ENCODE measurements at regions not wholly inside any gene's neighbourhood (a gene's known extent, or its start where the extent isn't known, plus 50 kb on each side); places are given as distances from the start of the nearest gene placed in this dataset.
A peak's percentile ranks its signal among the peaks of the same experiment; 100 is the strongest.

DNA sequence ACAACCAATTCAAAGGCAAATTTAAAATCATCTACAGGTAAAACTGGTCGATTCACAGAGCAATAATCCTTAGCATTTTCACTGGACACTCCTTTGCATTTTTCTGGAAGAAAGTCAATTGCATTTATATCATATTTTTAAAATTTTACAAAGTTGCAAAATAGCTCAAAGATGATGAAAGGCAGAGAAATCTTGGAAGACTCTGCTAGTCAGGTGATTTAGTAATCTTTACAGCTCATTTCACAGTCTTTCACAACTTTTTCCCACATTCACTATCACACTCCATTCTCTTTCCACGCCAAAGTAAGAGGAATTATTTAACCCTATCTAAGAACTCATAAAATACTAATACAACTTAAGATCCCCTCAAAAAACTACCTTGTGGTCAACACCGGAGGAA is 1063.8 kb downstream of the EFNB2 start:
- H3K27me3 ChIP-seq (ENCODE audit: control insufficient read depth, insufficient read depth, low read length), result no peaks in the 10 kb centered on the region
- TF ChIP-seq, protein P1, sequence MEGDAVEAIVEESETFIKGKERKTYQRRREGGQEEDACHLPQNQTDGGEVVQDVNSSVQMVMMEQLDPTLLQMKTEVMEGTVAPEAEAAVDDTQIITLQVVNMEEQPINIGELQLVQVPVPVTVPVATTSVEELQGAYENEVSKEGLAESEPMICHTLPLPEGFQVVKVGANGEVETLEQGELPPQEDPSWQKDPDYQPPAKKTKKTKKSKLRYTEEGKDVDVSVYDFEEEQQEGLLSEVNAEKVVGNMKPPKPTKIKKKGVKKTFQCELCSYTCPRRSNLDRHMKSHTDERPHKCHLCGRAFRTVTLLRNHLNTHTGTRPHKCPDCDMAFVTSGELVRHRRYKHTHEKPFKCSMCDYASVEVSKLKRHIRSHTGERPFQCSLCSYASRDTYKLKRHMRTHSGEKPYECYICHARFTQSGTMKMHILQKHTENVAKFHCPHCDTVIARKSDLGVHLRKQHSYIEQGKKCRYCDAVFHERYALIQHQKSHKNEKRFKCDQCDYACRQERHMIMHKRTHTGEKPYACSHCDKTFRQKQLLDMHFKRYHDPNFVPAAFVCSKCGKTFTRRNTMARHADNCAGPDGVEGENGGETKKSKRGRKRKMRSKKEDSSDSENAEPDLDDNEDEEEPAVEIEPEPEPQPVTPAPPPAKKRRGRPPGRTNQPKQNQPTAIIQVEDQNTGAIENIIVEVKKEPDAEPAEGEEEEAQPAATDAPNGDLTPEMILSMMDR (IDR thresholded peaks at IDR 0.05; ENCODE audit: insufficient read depth, low read length, severe bottlenecking), result no peak
- no peak overlapping the region for H3K4me3 ChIP-seq (ENCODE audit: low read depth, low read length)
- DNase-seq (ENCODE audit: low read depth) (no peak), FAIRE-seq (no peak)
- H3K36me3 ChIP-seq (ENCODE audit: control insufficient read depth, insufficient read depth, low read length), result no peaks in the 10 kb centered on the region

DNA sequence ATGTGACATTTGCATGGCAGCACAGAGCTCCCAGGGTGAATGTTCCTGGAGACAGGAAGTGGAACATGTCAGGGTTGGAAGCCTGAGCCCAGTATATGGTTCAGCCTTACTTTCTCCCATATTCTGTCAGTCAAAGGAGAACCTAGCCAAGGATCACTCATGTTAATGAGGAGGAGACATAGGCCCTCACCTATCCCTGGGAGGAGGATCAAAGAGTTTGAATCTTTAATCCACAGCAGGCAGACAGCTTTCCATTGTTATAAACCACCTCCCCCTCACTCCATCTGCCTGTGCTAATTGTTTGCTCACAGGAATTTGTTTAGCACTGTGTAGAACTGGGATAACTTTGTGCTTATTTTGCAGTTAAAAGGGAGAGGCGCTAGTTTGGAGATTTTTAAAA is 1069.1 kb downstream of the EFNB2 start:
- Histone ChIP-seq H3K27me3 (ENCODE audit: control insufficient read depth, insufficient read depth, low read length) (no peaks in the 10 kb centered on the region), H3K4me3 (ENCODE audit: low read depth, low read length) (no peak overlapping the region), H3K36me3 (ENCODE audit: control insufficient read depth, insufficient read depth, low read length) (no peaks in the 10 kb centered on the region)
- TF ChIP-seq, protein P1 (IDR thresholded peaks at IDR 0.05; ENCODE audit: insufficient read depth, low read length, severe bottlenecking), result no peak
- FAIRE-seq, result no peak
- no peak for DNase-seq (ENCODE audit: low read depth)

DNA sequence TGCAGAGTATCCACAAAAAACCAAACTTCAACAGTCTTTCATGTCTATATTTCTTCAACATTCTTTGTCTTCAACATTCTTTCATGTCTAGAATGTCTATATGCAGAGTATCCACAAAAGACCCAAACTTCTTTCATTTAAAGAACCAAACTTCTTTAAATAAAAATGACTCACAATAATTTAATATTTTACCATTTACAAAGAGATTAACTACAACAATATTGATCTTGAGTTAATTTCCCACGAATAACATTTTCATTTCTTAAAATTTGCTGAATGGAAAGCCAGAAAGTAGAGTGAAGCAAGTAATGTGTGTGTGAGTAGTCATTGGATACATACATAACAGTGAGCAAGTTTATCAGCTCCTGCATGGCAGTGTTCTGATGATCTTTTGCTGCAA is 1069.7 kb downstream of the EFNB2 start, which contains the start of gene DAOA:
TSS of gene DAOA (plus strand) at position 301 of the 400 bp plus-strand sequence.
- no peak for FAIRE-seq

DNA sequence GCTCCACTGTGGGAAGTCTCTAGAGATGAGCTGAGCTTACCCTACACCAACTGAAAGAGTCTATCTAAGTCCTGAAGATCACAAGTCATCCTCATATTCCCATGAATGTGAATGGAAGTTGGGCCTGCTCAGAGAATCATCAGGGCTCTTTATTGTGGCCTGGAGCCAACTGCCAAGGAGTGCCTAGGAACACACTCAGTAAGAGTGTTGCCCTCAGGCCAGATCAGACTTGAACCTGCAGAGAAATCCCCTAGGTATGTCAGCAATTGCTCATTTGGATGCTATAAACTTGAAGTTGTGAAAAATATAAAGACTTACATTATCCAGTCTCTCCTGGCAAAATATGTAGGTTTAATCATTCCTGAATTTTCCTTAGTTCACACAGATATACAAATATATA is 1070.2 kb downstream of the EFNB2 start:
- Histone ChIP-seq H3K27me3 (ENCODE audit: control insufficient read depth, insufficient read depth, low read length) (no peaks in the 10 kb centered on the region), H3K36me3 (ENCODE audit: control insufficient read depth, insufficient read depth, low read length) (no peaks in the 10 kb centered on the region), H3K4me3 (ENCODE audit: low read depth, low read length) (no peak overlapping the region)
- TF ChIP-seq, protein P1 (IDR thresholded peaks at IDR 0.05; ENCODE audit: insufficient read depth, low read length, severe bottlenecking), result no peak
- FAIRE-seq (no peak), DNase-seq (ENCODE audit: low read depth) (peak; percentile 82)

More for the DNA sequence above, 1069.7 kb downstream of the EFNB2 start, which contains the start of gene DAOA:
- Histone ChIP-seq H3K4me3 (ENCODE audit: low read depth, low read length) (no peak within 1 kb of the TSS), H3K27me3 (ENCODE audit: control insufficient read depth, insufficient read depth, low read length) (no peaks in the 10 kb centered on the region), H3K36me3 (ENCODE audit: control insufficient read depth, insufficient read depth, low read length) (no peaks in the 10 kb centered on the region)
- TF ChIP-seq, protein P1 (IDR thresholded peaks at IDR 0.05; ENCODE audit: insufficient read depth, low read length, severe bottlenecking), result no peak
- no peak for DNase-seq (ENCODE audit: low read depth)

DNA sequence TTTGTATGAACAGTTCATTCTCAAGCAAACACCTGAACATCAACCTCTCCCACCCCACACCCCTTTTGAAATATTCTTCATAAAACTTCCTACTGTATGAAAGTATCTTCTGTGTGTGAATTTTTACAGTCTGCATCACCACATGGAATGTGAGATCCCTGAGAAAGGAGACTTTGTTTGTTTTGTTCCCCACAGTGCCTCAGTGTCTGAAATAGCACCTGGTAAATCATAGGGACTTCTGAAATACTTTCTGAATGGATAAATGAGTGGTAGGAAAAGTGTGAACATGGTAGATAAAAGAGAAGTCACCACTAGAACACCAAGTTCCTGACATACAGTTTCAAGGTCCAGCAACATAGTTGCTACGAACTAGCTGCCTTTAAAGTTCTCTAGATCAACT is 1071.2 kb downstream of the EFNB2 start:
- DNase-seq (ENCODE audit: low read depth) (peak; percentile 62), FAIRE-seq (no peak)

More for the DNA sequence above, 1071.2 kb downstream of the EFNB2 start:
- H3K27me3 ChIP-seq (ENCODE audit: control insufficient read depth, insufficient read depth, low read length), result no peaks in the 10 kb centered on the region
- no peaks in the 10 kb centered on the region for H3K36me3 ChIP-seq (ENCODE audit: control insufficient read depth, insufficient read depth, low read length)
- TF ChIP-seq, protein P1 (IDR thresholded peaks at IDR 0.05; ENCODE audit: insufficient read depth, low read length, severe bottlenecking), result no peak
- H3K4me3 ChIP-seq (ENCODE audit: low read depth, low read length), result no peak overlapping the region
